ENCODE measurements at regions not wholly inside any gene's neighbourhood (a gene's known extent, or its start where the extent isn't known, plus 50 kb on each side); places are given as distances from the start of the nearest gene placed in this dataset.
"Not testable (repeated sequence)": the region's sequence is repeated elsewhere in the genome, so short reads cannot be mapped to it uniquely, and the experiment has no call there.

DNA sequence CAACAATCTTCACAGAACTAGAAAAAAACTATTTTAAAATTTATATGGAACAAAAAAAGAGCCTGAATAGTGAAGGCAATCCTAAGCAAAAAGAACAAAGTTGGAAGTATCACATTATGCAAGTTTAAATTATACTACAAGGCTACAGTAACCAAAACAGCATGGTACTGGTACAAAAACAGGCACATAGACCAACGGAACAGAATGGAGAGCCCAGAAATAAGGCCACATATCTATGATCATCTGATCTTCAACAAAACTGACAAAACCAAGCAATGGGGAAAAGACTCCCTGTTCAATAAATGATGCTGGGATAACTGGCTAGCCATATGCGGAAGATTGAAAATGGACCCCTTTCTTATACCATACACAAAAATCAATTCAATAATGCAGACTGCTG, 74.4 kb upstream of the RTN4 start:
- DNase-seq = not testable (repeated sequence)

DNA sequence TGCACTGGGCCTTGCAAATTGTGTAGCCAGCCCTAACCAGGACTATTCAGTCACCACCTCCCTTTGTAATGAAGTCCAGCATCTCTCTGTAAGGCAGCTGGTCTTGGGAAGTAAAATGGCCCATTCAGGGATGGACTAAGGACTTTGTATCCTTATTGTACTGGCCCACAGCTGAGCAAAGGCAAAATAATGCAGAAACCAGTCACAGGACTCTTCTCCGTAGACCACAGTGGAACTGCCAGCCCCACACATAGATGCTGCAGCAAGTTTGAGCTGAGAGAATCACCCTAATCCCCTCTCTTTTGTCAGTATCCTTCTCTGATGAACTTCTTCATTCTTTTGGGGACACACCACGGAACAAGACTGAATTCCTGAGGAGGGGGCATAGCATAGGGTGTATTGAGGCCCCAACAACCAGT, 73.6 kb upstream of the RTN4 start:
- no peak for DNase-seq

DNA sequence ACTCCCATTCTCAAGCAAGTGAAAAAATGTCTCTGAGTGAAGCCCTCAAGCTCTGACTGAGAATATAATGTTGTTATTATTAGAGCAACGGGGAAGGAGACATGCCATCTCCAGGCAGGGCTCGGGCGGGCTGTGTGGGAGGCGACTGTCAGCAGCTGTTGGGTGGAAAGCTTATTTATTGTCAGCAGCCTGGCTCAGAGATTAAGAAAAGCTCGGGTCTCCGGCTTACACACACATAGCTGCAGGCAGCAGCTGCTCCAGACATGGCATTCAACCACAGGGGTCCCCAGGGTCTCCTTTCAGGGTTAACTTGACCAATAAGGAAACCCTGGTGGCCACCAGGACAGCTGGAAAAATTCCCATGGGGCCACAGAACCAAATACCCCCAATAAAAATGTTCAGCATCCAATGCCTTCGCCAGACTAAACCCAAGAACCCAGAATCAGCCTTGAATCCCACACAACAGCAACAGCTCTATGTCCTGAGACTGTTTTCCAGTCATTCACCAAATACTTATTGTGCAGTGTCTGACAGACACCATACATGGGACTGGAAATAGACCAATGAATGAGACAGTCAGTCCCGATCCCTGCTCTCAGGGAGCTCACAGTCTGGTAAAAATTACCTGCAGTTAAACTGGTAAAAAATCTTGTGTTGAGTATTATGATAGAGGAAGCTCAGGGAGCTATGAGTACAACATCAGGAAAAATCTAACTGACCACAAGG, 70.5 kb upstream of the RTN4 start:
- peak; percentile 45 to 57 for DNase-seq

DNA sequence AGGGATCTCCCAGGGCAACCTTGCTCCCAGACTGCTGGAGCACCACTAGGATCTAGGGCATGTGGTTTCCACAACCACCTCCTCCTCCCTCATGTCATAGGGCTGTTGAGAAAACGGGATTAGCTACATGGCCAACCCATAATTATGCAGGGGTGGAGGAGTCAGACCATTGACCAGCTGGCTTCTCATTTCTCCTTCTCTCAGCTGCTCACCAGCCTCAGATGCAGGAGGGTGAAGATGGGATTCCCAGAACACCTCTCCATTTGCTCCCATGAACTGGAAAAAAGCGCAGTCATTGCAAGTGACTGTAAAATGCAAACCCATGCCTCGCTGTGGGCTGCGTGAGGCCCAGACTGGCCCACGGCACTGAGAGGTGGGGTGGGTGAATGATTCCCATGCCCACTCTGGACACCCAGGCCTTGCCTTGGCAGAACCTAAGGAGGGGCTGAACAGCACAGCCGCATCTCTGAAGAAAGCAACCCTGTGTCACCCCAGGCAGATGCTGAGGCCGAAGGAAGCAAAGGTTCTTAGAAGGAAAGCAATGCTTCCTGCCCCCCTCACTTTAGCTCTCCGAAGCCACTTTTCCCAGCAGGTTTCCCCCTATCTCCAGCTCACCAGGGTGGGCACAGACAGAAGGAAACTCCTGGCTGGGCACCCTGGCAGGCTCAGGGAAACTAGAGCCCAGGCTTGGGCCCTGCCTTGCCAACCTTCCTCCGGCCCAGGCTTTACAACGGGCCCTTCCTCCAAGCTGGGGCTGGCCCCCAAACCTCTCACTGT, 69.6 kb upstream of the RTN4 start:
- DNase-seq = peak; percentile 57 to 76

DNA sequence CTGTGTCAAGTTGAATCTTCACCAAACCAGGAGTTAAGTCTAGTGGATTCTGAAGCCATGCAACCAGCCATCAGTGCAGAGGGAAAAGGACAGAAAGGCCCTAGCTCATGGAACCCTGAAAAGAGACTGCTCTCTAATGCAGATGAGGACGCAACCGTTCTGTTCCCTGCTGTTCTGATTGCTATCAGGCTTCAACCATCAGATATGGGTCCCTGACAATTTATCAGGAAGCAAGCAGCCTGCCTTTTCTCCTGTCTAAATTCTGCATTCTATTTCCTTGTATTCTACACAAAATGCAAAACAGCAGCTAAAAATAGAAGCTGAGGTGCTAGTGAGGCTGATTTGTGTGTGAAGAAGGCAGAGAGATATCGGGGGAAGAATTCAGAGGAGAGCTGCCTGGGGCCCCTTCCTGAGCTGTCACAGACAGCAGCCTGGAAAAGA, 68.4 kb upstream of the RTN4 start:
- no peak for DNase-seq

DNA sequence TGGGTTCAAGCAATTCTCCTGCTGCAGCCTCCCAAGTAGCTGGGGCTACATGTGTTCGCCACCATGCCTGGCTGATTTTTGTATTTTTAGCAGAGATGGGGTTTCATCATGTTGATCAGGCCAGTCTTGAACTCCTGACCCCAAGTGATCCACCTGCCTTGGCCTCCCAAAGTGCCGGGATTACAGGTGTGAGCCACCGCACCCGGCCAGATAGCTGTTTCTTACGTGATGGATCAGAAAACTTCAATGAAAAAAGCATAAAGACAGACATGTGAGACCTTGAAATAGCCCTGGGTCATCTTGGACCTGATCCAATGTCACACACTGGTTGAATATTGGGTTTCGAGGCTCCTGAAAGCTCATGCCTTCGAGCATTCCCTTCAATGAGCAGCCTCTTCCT, 66.7 kb upstream of the RTN4 start:
- no peak for DNase-seq

DNA sequence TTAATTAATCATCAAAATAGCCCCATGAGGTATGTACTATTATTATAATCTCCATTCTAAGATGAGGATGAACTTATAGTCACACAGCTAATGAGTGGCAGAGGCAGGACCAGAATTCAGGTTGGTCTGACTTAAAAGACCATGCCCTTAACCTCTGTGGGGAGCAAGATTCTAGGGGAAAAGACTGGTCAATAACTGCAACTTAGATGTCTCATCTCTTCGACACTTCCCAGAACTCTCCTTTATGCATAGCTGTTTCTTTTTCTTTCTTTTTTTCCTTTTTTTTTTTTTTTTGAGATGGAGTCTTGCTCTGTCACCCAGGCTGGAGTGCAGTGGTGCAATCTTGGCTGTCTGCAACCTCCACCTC, 66.3 kb upstream of the RTN4 start:
- no peak for DNase-seq

DNA sequence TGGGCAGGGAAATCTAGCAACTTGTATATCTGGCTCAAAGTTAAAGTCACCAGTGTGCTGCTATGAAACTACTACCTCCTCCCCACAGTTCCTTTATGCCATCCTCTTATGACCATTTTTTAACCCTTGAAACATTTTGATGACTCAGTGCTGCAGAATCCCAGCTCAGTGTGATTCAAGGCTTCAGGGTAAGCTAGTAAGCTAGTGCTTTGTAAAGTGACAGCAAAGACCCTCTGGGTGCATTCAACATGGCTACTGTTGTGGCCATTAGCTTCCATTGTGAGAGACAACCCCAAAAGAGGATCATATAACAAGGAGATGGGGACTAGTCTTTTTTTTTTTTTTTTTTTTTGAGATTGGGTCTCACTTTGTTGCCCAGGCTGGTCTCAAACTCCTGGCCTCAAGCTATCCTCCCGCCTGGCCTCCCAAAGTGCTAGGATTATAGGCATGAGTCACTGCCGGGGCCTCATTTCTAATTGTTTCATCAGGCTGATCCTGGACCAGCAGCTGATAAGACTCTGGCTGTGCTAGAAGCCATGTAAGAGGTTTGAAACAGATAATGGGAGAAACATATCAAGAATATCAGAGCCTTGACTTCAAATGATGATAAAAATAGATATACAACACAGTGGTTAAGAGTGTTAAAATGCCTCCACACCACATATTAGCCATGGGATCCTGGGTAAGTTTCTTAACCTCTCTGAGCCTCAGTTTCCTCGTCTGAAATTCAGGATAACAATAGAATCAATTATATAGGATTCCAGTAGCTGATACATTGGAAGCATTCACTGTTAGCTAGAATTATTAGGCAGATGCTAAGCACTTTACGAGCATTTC, 65.7 kb upstream of the RTN4 start:
- DNase-seq = peak; percentile 50 to 54

DNA sequence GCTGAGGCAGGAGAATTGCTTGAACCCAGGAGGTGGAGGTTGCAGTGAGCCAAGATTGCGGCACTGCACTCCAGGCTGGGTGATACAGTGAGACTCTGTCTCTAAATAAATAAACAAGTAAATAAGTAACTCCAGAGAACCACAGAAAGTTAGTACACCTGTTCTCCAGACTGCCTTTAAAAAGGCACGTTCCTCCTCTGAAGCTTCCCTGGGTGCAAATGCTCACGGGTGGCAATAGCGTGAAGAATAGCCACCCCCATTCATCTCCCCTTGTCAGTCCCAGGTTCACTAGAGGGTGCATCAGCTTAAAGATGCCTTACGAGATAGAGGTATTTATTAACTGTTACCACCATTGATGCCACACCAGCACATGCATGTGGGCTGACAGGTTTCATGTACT, 64.3 kb upstream of the RTN4 start:
- DNase-seq = no peak

DNA sequence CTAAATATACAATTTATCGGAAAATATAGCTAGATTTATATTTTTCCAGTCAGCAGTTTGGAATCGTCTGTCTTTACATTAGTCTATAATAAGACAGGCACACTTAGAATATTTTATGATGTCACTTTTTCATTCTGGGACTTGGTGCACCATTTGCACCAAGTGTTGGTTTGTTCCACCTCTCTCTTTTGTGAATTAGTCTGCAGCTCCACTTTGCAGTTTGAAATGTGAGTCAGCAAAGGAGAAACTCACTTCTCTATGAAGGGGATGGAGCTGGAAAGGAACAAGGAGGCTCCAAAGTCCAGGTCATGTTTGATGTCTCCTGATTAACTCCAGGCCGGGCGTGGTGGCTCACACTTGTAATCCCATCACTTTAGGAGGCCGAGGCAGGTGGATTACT, 63.8 kb upstream of the RTN4 start:
- DNase-seq = no peak

DNA sequence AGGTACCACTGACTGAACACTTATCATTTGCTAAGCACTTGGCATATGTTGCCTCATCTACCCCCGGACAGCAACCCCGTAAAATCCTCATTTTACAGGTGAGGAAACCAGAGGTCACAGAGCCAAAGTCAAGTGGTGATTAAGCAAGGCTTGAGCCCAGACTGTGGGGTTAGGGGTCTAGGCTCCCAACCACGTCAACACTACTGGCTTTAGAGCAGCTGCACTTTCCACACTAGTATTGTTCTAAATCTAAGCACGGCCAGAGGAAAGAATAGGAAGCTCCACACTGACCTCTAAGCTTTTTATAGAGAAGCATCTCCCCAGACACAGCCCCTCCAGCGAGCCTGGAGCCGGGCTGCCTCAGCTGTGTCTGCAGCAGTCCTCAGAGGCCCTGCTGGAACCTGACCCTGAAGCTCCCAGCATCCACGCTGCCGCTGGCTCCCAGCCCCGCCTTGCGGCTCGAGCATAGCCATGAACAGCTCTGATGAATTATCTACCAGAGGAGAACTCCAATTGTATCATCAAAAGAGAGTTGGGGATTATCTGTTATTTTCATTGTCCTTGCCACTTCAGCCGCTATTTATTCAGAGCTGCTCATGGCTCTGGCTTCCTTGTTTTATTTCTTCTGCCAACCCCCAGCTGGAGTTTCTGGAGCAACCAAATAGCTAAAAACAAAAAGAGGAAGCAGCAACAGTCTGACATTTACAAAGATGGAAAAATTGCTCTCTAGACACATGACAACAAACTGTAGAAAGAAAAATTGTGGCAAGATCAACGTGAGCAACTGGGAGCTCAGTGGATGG, 62.2 kb upstream of the RTN4 start:
- DNase-seq = peak; percentile 75 to 83

DNA sequence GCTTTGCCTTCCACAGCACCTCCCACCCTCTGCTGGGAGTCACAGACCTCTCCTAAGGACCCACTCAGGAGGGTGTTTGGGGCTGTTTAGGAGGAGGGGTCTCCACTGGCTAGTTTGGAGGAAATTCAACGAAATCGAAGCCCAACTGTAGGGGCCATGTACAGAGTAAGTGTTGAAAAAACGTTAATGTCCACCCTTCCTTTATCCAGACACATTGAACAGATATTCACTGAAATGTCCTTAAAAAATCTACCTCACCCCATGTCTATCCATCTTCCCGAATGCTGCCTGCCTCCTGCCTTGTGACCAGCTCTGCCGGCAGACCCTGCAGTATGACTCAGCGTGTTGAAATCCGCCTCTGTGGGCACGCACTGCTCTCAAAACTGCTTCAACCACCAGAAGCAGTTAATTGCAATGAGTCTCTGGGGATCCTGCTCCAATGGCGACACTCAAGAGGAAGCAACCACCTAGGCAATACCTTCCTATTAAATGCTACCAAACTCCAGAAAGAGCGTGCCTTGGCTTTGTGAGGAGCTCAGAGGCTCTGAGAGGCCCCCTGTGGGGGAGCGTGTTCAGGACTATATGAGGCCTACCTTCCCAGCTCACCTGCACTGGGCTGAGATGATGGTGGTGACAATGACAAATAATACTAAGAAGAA, 61.4 kb upstream of the RTN4 start:
- peak; percentile 90 to 93 for DNase-seq

DNA sequence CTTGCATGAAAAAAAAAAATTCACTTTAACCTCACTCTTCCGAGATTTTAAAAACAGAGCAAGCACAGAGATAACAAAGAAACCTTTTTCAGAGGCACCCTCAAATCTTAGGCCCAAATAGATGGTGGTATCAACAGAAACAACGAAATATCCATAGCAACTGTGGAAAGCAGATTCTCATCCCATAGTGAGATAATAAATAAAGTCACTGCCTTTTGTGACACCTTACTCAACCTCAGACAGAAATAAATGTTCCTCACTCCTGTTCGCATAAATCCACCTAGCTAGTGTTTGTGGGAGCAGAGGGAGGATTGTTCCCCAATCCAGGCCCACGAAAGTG, 60.9 kb upstream of the RTN4 start:
- DNase-seq = no peak

DNA sequence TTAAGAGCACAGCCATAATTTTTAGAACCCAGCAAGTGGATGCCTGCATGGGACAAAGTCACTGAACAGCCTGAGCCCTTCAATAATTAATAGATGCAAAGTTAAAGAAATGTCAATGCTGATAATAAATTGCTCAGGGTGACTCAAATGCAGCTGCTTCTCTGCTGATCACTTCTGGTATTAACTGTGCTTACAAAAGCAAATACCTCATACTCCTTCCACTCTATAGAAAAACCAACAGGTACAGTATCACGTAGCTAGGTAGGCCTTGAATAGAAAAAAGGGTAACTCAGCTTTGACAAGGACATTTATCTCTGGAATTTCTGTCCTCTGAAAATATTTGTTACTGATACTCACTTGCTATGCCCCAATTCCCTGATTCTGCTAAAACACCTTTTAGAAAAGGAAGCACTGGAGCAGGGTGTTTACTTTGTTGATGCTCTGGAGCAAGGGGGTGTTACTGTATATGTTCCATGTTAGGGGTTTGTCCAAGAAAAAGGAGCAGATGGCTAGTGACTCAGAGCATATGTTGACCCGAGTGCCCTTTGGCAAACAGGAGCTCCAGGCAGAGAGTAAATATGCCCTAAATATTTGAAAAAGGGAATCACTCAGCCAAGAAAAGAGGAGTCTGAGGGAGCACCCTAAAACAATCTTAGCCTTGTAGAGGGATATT, 59.1 kb upstream of the RTN4 start:
- no peak for DNase-seq

DNA sequence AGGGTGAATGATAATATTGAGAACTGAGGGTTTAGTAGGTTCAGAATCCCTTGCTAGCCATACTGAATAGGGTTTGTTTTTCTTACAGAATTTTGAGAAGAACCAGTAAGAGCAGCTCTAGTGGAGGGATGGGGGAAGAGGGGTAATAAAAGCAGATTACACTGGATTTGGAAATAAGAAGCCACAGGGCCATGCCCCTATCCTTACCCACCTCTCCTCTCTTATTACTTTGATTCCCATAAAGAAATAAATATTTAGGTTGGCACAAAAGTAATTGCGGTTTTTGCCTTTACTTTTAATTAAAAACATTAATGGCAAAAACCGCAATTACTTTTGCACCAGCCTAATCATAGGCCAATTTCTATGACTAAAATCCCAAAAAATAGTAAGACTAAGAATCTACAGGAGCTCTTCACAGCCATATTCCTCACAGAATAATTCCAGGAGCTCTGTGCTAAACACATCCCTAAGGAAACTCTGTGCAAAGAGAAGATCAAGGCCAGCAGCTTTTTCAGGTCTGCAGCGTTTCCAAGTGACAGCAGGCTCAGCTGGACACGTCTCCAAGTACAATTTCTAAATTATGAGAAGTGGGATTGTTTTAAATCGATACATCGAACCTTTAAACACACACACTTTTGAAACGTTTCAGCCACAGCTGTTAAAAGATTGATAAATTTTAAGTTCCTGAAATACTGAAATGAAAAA, 58.4 kb upstream of the RTN4 start:
- DNase-seq = no peak

DNA sequence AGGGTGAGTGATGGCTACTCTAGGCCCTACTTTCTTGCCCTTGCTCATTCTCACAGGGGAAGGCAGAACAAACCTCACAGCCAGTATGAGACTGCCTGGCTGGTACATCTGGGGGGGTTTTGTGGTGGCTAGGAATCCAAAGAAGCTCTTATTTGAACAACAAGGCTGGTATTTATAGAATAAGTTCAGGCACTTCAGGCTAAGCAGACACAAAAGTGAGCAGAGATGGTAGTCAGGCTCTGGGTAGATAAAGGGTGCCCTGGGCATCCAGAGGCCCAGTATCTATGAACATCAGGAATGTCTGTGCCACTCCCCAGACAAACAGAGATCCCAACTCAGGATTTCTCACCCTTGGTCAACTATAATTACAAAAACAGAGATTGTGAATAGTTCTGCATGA, 57.2 kb upstream of the RTN4 start:
- DNase-seq = no peak

DNA sequence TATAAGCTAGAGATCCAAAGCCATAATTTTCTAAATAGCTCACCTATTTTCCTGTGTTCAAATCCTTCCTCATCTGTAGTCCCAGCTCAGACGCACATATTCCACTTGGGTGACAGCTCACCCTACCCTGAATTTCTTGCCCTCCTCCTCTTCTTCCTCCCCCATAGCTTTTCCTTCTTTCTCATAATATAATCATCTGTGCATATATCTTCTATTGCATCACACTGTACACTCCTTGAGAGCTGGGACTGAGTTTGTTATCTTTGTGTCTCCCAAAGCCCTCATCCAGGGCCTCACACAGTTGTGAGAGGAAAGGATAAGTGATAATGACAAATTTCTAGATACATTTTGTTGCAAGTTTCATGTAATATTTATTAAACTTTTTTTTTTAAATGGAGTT, 55.9 kb upstream of the RTN4 start:
- DNase-seq = peak in 1 of 2 donors; percentile 31

DNA sequence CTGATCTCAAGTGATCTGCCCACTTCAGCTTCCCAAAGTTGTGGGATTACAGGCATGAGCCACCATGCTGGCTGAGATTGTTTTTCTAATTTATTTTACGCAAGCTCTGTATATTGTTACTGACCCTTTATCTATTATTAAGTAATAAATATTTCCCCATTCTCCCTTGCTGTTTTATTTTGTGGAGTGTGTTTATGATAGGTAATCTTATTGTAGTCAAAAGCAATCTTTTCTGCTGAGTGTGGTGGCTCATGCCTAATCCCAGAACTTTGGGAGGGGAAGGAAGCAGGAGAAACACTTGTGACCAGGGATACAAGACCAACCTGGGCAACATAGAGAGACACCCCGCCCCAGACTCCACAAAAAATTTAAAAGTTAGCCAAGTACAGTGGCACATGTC, 55.2 kb upstream of the RTN4 start:
- DNase-seq = no peak

DNA sequence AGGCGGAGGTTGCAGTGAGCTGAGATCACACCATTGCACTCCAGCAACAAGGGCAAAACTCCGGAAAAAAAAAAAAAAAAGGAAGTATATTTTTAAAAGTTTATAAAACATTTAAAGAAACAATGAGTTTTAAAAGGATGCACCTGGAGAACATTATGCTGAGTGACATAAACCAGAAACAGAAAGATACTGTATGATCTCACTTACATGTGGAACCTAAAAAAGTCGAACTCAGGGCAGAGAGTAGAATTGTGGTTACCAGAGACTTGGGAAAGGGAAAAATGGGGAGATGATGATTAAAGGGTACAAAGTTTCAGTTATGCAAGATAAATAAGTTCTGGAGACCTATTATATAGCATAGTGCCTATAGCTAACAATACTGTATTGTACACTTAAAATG, 52.8 kb upstream of the RTN4 start:
- peak in 1 of 2 donors; percentile 40 for DNase-seq

DNA sequence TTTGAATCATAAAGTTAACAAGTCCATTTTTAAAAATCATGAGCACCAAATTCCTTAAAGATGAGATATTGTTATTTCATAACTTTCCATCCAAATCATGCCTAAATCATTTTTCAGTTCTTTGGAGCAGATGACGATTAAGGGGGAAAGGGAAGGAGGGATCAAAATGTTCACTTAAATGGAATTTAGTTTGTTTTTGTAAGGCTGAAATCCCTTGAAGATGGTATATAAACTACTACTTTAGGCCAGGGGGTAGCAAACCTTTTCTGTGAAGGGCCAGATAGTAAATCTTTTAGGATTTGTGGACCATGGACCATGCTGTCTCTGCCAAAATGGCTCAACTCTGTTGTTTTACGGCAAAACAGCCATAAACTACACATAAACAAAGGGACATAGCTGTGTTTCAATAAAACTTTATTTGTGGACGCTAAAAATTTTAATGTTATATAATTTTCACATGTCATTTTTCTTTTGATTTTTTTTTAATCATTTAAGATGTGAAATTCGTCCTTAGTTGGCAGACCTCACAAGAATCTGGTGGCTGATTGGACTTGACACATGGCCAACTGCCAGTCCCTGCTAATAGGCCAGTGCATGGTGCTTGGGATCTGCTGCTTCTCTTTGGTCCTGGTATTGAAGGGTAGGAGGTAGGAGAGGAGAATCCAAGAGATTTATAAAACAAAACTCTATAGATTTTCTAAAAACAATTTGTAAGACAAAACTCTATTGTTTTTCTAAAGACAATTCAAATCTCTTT, 52.0 kb upstream of the RTN4 start:
- DNase-seq = no peak
